GM21619 (cell line): ENCODE measurements at regions not wholly inside any gene's neighbourhood (a gene's known extent, or its start where the extent isn't known, plus 50 kb on each side); places are given as distances from the start of the nearest gene placed in this dataset.
"Not testable (repeated sequence)": the region's sequence is repeated elsewhere in the genome, so short reads cannot be mapped to it uniquely, and the experiment has no call there.

ENCODE experiments used
- ATAC-seq: cut with Tn5 transposase; IDR thresholded peaks from one replicate; pipeline ENCODE4 v1.9.1; 2021; ENCODE audit not compliant: unreplicated experiment

GRCh38 chr6:147958683-147959082 lies 384.0 kb upstream of the SASH1 start:
- no peak for ATAC-seq

- no peak for ATAC-seq
Observed at GRCh38 chr6:147961481-147962141, 381.0 kb upstream of the SASH1 start.

- not testable (repeated sequence) for ATAC-seq
Observed at GRCh38 chr6:147965448-147965847, 377.2 kb upstream of the SASH1 start.

GRCh38 chr6:147970970-147971369 lies 371.7 kb upstream of the SASH1 start:
- ATAC-seq, result no peak

GRCh38 chr6:147972448-147972847 lies 370.2 kb upstream of the SASH1 start:
- no peak for ATAC-seq

GRCh38 chr6:147973806-147974205 lies 368.8 kb upstream of the SASH1 start:
- no peak for ATAC-seq

GRCh38 chr6:147974376-147974775 lies 368.3 kb upstream of the SASH1 start:
- no peak for ATAC-seq

GRCh38 chr6:147977851-147978465 lies 364.7 kb upstream of the SASH1 start:
- ATAC-seq, result no peak

- no peak for ATAC-seq
Observed at GRCh38 chr6:147979966-147980365, 362.7 kb upstream of the SASH1 start.

- no peak for ATAC-seq
Observed at GRCh38 chr6:147983581-147984366, 358.9 kb upstream of the SASH1 start.

- ATAC-seq, result no peak
Observed at GRCh38 chr6:147986846-147987245, 355.8 kb upstream of the SASH1 start.

- no peak for ATAC-seq
Observed at GRCh38 chr6:147990159-147990558, 352.5 kb upstream of the SASH1 start.

- no peak for ATAC-seq
Observed at GRCh38 chr6:147991961-147992360, 350.7 kb upstream of the SASH1 start.

- ATAC-seq, result no peak
Observed at GRCh38 chr6:147999001-147999540, 343.6 kb upstream of the SASH1 start.

- no peak for ATAC-seq
Observed at GRCh38 chr6:148001844-148002642, 340.6 kb upstream of the SASH1 start.

GRCh38 chr6:148004651-148005050 lies 338.0 kb upstream of the SASH1 start:
- no peak for ATAC-seq

- ATAC-seq, result no peak
Observed at GRCh38 chr6:148005806-148006205, 336.8 kb upstream of the SASH1 start.

GRCh38 chr6:148010516-148010915 lies 332.1 kb upstream of the SASH1 start:
- not testable (repeated sequence) for ATAC-seq

GRCh38 chr6:148016013-148016412 lies 326.6 kb upstream of the SASH1 start:
- no peak for ATAC-seq

- ATAC-seq, result no peak
Observed at GRCh38 chr6:148021165-148021564, 321.5 kb upstream of the SASH1 start.

- no peak for ATAC-seq
Observed at GRCh38 chr6:148021699-148022098, 320.9 kb upstream of the SASH1 start.
